ENCODE measurements at regions not wholly inside any gene's neighbourhood (a gene's known extent, or its start where the extent isn't known, plus 50 kb on each side); places are given as distances from the start of the nearest gene placed in this dataset.
"Not testable (repeated sequence)": the region's sequence is repeated elsewhere in the genome, so short reads cannot be mapped to it uniquely, and the experiment has no call there.

DNA sequence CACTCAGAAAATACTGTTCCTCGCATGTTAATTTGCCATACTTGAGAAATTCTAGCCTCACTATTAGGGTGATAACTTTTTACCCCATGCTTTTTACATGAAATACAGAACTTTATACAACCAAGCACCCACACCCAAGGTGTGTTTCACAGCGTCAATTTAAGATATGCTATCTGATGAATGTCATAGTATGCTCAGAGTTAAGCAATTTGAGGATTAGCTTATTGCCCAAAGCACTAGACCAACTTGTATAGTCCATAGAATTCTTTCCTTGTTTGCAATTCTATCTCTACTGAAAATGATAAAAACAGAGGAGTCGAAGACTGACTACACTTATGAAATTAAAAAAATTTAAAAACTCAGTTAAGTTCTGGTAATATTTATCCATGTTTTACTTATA is 82.1 kb upstream of the CARMIL1 start:
- no CpG with 5 or more reads among the region's 3 CpGs for WGBS (ENCODE audit: extremely low coverage, insufficient coverage, low lambda C conversion rate)

DNA sequence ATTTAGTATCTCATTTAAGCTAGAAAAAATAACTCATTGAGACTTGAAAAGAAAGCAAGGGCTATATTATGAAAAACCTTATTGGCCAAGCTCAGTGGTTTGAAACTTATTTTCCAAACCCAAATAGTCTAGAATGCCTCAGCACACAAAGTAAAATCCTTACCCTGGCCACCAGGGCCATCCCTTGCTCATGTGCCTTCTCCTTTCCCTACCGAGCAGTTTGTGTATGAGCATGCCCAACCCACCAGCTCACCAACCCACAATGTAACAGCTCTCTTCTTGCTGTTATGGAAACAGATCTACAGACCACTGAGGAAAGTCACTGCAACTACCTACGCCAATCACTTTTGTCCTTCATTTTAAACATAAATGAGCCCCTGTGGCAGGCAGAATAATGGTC is 79.6 kb upstream of the CARMIL1 start:
- no peak overlapping the region for H2AK5ac ChIP-seq (ENCODE audit: low read length)
- H3K79me2 ChIP-seq (ENCODE audit: control insufficient read depth, insufficient read depth, low read length), result no peaks in the 10 kb centered on the region
- H3K27me3 ChIP-seq (ENCODE audit: insufficient read depth, low read length, poor library complexity), result no peaks in the 10 kb centered on the region
- no peak overlapping the region for H3K56ac ChIP-seq (ENCODE audit: low read length)
- WGBS (ENCODE audit: extremely low coverage, insufficient coverage, low lambda C conversion rate), result no CpG with 5 or more reads among the region's 2 CpGs
- H2BK15ac ChIP-seq (replicated peaks; ENCODE audit: low read depth), result no peak overlapping the region
- no peaks in the 10 kb centered on the region for H3K4me1 ChIP-seq (ENCODE audit: control insufficient read depth, low read depth, low read length)
- H4K8ac ChIP-seq (ENCODE audit: low read depth, low read length), result no peak overlapping the region
- H2BK120ac ChIP-seq (ENCODE audit: low read depth, low read length), result no peak overlapping the region
- no peak overlapping the region for H4K5ac ChIP-seq (ENCODE audit: low read length)
- no peak overlapping the region for H3K27ac ChIP-seq (ENCODE audit: low read depth, low read length)
- H3K36me3 ChIP-seq (ENCODE audit: control insufficient read depth, insufficient read depth, low read length), result no peaks in the 10 kb centered on the region
- H3K9ac ChIP-seq (ENCODE audit: low read length), result no peak overlapping the region
- no peak overlapping the region for H2BK5ac ChIP-seq (ENCODE audit: low read length)
- H3K4me3 ChIP-seq (ENCODE audit: low read length), result no peak overlapping the region
- no peak overlapping the region for H3K18ac ChIP-seq (ENCODE audit: low read length)
- no peak overlapping the region for H3K23ac ChIP-seq (ENCODE audit: low read length)
- no peak overlapping the region for H3K4me2 ChIP-seq (ENCODE audit: low read length)
- peak; percentile 20 for DNase-seq
- no peaks in the 10 kb centered on the region for H3K79me1 ChIP-seq (ENCODE audit: low read length)
- no peak overlapping the region for H3K4ac ChIP-seq (ENCODE audit: low read depth, low read length)

More for the DNA sequence above, 82.1 kb upstream of the CARMIL1 start:
- no peak overlapping the region for H2BK5ac ChIP-seq (ENCODE audit: low read length)
- no peak overlapping the region for H3K4me3 ChIP-seq (ENCODE audit: low read length)
- no peak overlapping the region for H4K8ac ChIP-seq (ENCODE audit: low read depth, low read length)
- no peak overlapping the region for H2AK5ac ChIP-seq (ENCODE audit: low read length)
- no peaks in the 10 kb centered on the region for H3K27me3 ChIP-seq (ENCODE audit: insufficient read depth, low read length, poor library complexity)
- no peak overlapping the region for H3K4ac ChIP-seq (ENCODE audit: low read depth, low read length)
- H3K23ac ChIP-seq (ENCODE audit: low read length), result no peak overlapping the region
- H3K4me2 ChIP-seq (ENCODE audit: low read length), result no peak overlapping the region
- DNase-seq, result no peak
- no peaks in the 10 kb centered on the region for H3K79me1 ChIP-seq (ENCODE audit: low read length)
- no peak overlapping the region for H3K27ac ChIP-seq (ENCODE audit: low read depth, low read length)
- H4K5ac ChIP-seq (ENCODE audit: low read length), result no peak overlapping the region
- no peak overlapping the region for H2BK15ac ChIP-seq (replicated peaks; ENCODE audit: low read depth)
- no peaks in the 10 kb centered on the region for H3K36me3 ChIP-seq (ENCODE audit: control insufficient read depth, insufficient read depth, low read length)
- H3K18ac ChIP-seq (ENCODE audit: low read length), result no peak overlapping the region
- no peaks in the 10 kb centered on the region for H3K79me2 ChIP-seq (ENCODE audit: control insufficient read depth, insufficient read depth, low read length)
- no peak overlapping the region for H2BK120ac ChIP-seq (ENCODE audit: low read depth, low read length)
- no peaks in the 10 kb centered on the region for H3K4me1 ChIP-seq (ENCODE audit: control insufficient read depth, low read depth, low read length)
- no peak overlapping the region for H3K9ac ChIP-seq (ENCODE audit: low read length)
- H3K56ac ChIP-seq (ENCODE audit: low read length), result no peak overlapping the region

DNA sequence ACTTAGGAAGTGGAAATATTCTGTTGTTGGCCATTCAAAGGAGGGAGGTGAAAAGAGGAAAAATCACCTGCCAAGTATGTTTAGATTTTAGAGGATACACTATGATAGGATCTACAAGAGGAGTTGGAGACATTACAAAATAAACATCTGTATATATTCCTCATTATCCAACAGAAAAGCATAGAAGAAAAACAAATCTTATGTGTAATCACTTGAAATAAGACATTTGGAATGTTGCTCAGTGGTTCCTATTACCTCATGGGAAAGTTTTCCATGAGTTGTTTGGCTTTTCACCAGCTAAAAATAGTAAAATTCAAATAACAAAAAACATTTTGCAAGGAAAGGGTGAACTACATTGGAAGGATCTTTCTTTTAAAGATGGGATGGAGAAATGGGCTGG is 76.7 kb upstream of the CARMIL1 start:
- H3K27me3 ChIP-seq (ENCODE audit: insufficient read depth, low read length, poor library complexity), result no peaks in the 10 kb centered on the region
- no peak overlapping the region for H3K4me2 ChIP-seq (ENCODE audit: low read length)
- no peaks in the 10 kb centered on the region for H3K36me3 ChIP-seq (ENCODE audit: control insufficient read depth, insufficient read depth, low read length)
- H3K56ac ChIP-seq (ENCODE audit: low read length), result no peak overlapping the region
- H3K18ac ChIP-seq (ENCODE audit: low read length), result no peak overlapping the region
- no peaks in the 10 kb centered on the region for H3K4me1 ChIP-seq (ENCODE audit: control insufficient read depth, low read depth, low read length)
- H4K5ac ChIP-seq (ENCODE audit: low read length), result no peak overlapping the region
- no peak overlapping the region for H2AK5ac ChIP-seq (ENCODE audit: low read length)
- no peak overlapping the region for H2BK5ac ChIP-seq (ENCODE audit: low read length)
- no peak overlapping the region for H2BK15ac ChIP-seq (replicated peaks; ENCODE audit: low read depth)
- H3K27ac ChIP-seq (ENCODE audit: low read depth, low read length), result no peak overlapping the region
- H3K23ac ChIP-seq (ENCODE audit: low read length), result no peak overlapping the region
- no peak for DNase-seq
- H4K8ac ChIP-seq (ENCODE audit: low read depth, low read length), result no peak overlapping the region
- H3K4me3 ChIP-seq (ENCODE audit: low read length), result no peak overlapping the region
- H2BK120ac ChIP-seq (ENCODE audit: low read depth, low read length), result no peak overlapping the region
- H3K79me2 ChIP-seq (ENCODE audit: control insufficient read depth, insufficient read depth, low read length), result no peaks in the 10 kb centered on the region
- H3K79me1 ChIP-seq (ENCODE audit: low read length), result no peaks in the 10 kb centered on the region
- H3K4ac ChIP-seq (ENCODE audit: low read depth, low read length), result no peak overlapping the region
- no peak overlapping the region for H3K9ac ChIP-seq (ENCODE audit: low read length)

DNA sequence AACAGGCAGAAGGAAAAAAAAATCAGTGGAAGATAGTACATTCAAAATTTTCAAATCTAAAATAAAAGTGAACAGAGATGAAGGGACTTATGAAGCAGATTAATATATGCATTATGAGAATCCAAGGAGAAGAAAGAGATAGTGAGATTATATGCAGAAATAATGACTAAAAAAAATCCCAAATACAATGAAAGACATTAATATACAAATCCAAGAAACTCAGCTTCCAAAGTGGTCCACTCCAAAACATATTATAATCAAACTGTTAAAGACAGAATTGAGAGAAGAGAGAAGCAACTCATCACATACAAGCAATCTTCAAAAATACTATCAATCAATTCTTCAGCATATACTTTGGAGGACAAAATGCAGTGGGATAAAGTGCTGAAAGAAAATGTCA is 73.5 kb upstream of the CARMIL1 start:
- H3K4ac ChIP-seq (ENCODE audit: low read depth, low read length), result no peak overlapping the region
- no peak for DNase-seq
- no peak overlapping the region for H2BK15ac ChIP-seq (replicated peaks; ENCODE audit: low read depth)
- H3K4me3 ChIP-seq (ENCODE audit: low read length), result no peak overlapping the region
- H2BK5ac ChIP-seq (ENCODE audit: low read length), result no peak overlapping the region
- no peak overlapping the region for H3K4me2 ChIP-seq (ENCODE audit: low read length)
- H2BK120ac ChIP-seq (ENCODE audit: low read depth, low read length), result no peak overlapping the region
- H2AK5ac ChIP-seq (ENCODE audit: low read length), result no peak overlapping the region
- no peaks in the 10 kb centered on the region for H3K79me1 ChIP-seq (ENCODE audit: low read length)
- no peak overlapping the region for H4K8ac ChIP-seq (ENCODE audit: low read depth, low read length)
- no peak overlapping the region for H3K18ac ChIP-seq (ENCODE audit: low read length)
- H3K36me3 ChIP-seq (ENCODE audit: control insufficient read depth, insufficient read depth, low read length), result no peaks in the 10 kb centered on the region
- no peak overlapping the region for H3K56ac ChIP-seq (ENCODE audit: low read length)
- no peak overlapping the region for H4K5ac ChIP-seq (ENCODE audit: low read length)
- no peak overlapping the region for H3K23ac ChIP-seq (ENCODE audit: low read length)
- H3K27ac ChIP-seq (ENCODE audit: low read depth, low read length), result no peak overlapping the region
- no peaks in the 10 kb centered on the region for H3K27me3 ChIP-seq (ENCODE audit: insufficient read depth, low read length, poor library complexity)
- H3K4me1 ChIP-seq (ENCODE audit: control insufficient read depth, low read depth, low read length), result no peaks in the 10 kb centered on the region
- no peaks in the 10 kb centered on the region for H3K79me2 ChIP-seq (ENCODE audit: control insufficient read depth, insufficient read depth, low read length)
- no peak overlapping the region for H3K9ac ChIP-seq (ENCODE audit: low read length)

DNA sequence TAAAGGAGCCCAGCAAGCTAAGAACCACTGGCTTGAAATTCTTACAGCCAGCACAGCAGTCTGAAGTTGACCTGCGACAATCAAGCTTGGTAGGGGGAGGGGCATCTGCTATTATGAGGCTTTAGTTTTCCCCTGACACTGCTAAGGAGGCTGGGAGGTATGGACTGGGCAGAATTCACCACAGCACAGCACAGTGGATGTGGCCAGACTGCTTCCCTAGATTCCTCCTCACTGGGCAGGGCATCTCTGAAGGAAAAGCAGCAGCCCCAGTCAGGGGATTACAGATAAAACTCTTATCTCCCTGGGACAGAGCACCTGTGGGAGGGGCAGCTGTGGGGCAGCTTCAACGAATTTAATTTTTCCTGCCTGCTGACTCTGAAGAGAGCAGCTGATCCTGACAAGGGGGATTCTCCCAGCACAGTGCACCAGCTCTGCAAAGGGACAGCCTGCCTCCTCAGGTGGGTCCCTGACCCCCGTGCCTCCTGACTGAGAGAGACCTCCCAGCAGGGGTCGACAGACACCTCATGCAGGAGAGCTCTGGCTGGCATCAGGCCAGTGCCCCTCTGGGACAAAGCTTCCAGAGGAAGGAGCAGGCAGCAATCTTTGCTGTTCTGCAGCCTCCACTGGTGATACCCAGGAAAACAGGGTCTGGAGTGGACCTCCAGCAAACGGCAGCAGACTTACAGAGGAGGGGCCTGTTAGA is 71.6 kb upstream of the CARMIL1 start:
- H3K4ac ChIP-seq (ENCODE audit: low read depth, low read length); H3K27me3 ChIP-seq (ENCODE audit: insufficient read depth, low read length, poor library complexity); H3K4me1 ChIP-seq (ENCODE audit: control insufficient read depth, low read depth, low read length); H3K79me1 ChIP-seq (ENCODE audit: low read length); H3K4me2 ChIP-seq (ENCODE audit: low read length); H3K79me2 ChIP-seq (ENCODE audit: control insufficient read depth, insufficient read depth, low read length); H3K9ac ChIP-seq (ENCODE audit: low read length); H3K18ac ChIP-seq (ENCODE audit: low read length); H3K23ac ChIP-seq (ENCODE audit: low read length); H3K36me3 ChIP-seq (ENCODE audit: control insufficient read depth, insufficient read depth, low read length); H2BK5ac ChIP-seq (ENCODE audit: low read length); H4K8ac ChIP-seq (ENCODE audit: low read depth, low read length); H2AK5ac ChIP-seq (ENCODE audit: low read length); H3K4me3 ChIP-seq (ENCODE audit: low read length); H2BK120ac ChIP-seq (ENCODE audit: low read depth, low read length); H4K5ac ChIP-seq (ENCODE audit: low read length); H3K27ac ChIP-seq (ENCODE audit: low read depth, low read length); H3K56ac ChIP-seq (ENCODE audit: low read length); H2BK15ac ChIP-seq (replicated peaks; ENCODE audit: low read depth): not testable (repeated sequence)
- no CpG with 5 or more reads among the region's 5 CpGs for WGBS (ENCODE audit: extremely low coverage, insufficient coverage, low lambda C conversion rate)
- peak; percentile 46 for DNase-seq

DNA sequence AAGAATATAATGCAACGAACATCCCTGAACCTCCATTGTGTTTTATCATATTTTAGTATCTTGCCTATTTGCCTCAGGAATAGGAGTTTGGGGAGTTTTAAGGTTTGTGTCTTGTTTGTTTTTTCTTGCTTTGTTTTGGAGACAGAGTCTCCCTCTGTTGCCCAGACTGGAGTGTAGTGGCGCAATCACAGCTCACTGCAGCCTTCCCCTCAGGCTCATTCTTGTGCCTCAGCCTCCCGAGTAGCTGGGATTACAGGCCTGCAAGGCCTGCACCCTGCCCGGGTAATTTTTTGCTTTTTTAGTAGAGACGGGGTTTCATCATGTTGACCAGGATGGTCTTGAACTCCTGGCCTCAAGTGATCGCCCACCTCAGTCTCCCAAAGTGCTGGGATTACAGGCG is 63.3 kb upstream of the CARMIL1 start:
- Histone ChIP-seq H3K79me2 (ENCODE audit: control insufficient read depth, insufficient read depth, low read length) (no peaks in the 10 kb centered on the region), H3K79me1 (ENCODE audit: low read length) (no peaks in the 10 kb centered on the region), H3K4me2 (ENCODE audit: low read length) (no peak overlapping the region), H3K18ac (ENCODE audit: low read length) (no peak overlapping the region), H3K56ac (ENCODE audit: low read length) (no peak overlapping the region), H3K9ac (ENCODE audit: low read length) (no peak overlapping the region), H4K5ac (ENCODE audit: low read length) (no peak overlapping the region), H2BK120ac (ENCODE audit: low read depth, low read length) (no peak overlapping the region), H2BK15ac (replicated peaks; ENCODE audit: low read depth) (no peak overlapping the region), H3K36me3 (ENCODE audit: control insufficient read depth, insufficient read depth, low read length) (no peaks in the 10 kb centered on the region), H4K8ac (ENCODE audit: low read depth, low read length) (no peak overlapping the region), H3K4me1 (ENCODE audit: control insufficient read depth, low read depth, low read length) (no peaks in the 10 kb centered on the region), H2AK5ac (ENCODE audit: low read length) (no peak overlapping the region), H3K27ac (ENCODE audit: low read depth, low read length) (no peak overlapping the region), H3K4ac (ENCODE audit: low read depth, low read length) (no peak overlapping the region), H2BK5ac (ENCODE audit: low read length) (no peak overlapping the region), H3K4me3 (ENCODE audit: low read length) (no peak overlapping the region), H3K23ac (ENCODE audit: low read length) (no peak overlapping the region), H3K27me3 (ENCODE audit: insufficient read depth, low read length, poor library complexity) (no peaks in the 10 kb centered on the region)
- no CpG with 5 or more reads among the region's 7 CpGs for WGBS (ENCODE audit: extremely low coverage, insufficient coverage, low lambda C conversion rate)
- no peak for DNase-seq
